Fibroblast of the aortic adventitia (primary cell): ENCODE measurements at regions not wholly inside any gene's neighbourhood (a gene's known extent, or its start where the extent isn't known, plus 50 kb on each side); places are given as distances from the start of the nearest gene placed in this dataset.

Source experiments
- DNase-seq: peaks from one replicate; pipeline ENCODE4 v3.0.0-alpha.2; 2010; ENCODE audit warnings: low read depth
- H3K4me3 ChIP-seq: 2 replicates; pipeline ENCODE4 v1.5.1; 2011; ENCODE audit warnings: low read depth, mild to moderate bottlenecking, control low read depth, low read length, moderate library complexity
- TF ChIP-seq, protein P1 (sequence below): IDR thresholded peaks from 2 replicates; pipeline ENCODE4 v1.5.1; 2011; ENCODE audit warnings: mild to moderate bottlenecking, low read length, control low read depth, inconsistent platforms; ENCODE audit not compliant: insufficient read depth

DNA sequence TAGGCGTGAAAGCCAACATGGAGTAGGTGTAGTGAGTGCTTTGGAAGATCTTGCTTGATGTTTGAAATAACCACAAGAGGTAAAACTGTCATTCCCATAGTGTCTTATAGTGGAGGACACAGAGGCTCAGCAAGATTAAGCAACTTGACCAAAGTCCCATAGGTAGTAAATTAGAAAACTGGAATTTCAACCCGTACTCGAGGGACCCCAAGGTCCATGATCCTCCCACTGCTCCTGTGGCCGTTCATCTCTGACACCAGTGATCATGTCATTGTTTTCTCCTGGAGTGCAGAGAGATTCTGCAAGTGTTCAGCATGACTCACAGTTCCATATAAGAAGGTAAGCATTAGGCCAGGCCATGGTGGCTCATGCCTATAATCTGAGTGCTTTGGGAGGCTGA, 126.9 kb downstream of the FGF9 start:
- H3K4me3 ChIP-seq: no peak overlapping the region
- TF ChIP-seq, protein P1, sequence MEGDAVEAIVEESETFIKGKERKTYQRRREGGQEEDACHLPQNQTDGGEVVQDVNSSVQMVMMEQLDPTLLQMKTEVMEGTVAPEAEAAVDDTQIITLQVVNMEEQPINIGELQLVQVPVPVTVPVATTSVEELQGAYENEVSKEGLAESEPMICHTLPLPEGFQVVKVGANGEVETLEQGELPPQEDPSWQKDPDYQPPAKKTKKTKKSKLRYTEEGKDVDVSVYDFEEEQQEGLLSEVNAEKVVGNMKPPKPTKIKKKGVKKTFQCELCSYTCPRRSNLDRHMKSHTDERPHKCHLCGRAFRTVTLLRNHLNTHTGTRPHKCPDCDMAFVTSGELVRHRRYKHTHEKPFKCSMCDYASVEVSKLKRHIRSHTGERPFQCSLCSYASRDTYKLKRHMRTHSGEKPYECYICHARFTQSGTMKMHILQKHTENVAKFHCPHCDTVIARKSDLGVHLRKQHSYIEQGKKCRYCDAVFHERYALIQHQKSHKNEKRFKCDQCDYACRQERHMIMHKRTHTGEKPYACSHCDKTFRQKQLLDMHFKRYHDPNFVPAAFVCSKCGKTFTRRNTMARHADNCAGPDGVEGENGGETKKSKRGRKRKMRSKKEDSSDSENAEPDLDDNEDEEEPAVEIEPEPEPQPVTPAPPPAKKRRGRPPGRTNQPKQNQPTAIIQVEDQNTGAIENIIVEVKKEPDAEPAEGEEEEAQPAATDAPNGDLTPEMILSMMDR: no peak
- no peak for DNase-seq

DNA sequence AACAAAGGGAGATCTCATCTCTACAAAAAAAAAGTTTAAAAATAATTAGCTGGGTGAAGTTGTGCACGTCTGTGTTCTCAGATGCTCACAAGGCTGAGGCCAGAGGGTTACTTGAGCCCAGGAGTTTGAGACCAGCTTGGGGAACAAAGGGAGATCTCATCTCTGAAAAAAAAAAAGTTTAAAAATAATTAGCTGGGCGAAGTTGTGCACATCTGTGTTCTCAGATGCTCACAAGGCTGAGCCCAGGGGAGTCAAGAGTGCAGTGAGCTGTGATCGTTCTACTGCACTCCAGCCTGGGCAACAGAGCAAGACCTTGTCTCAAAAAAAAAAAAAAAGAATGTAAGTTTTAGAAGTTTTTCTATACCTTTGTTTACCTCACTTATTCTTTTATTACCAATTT, 127.3 kb downstream of the FGF9 start:
- DNase-seq: no peak
- TF ChIP-seq, protein P1: no peak
- H3K4me3 ChIP-seq: no peak overlapping the region

DNA sequence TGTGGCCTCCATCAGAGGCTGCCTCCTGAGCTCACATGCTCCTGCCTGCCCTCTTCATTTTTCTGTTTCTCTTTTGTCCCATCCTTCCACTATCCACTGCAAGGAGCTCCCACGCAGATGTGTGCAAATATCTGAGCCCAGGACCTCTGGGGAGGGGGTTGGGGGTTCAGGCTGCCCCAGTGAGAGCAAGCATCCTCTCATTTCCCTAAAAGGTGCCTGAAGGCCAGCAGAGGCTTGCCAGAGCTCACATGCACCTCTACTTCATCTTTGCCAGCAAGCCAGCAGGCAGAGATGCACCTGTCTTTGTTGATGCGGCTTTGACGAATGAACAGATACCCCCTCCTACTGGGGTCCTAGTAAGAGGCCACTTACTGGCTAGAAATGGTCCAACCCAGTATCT, 128.8 kb downstream of the FGF9 start:
- TF ChIP-seq, protein P1: no peak
- no peak overlapping the region for H3K4me3 ChIP-seq
- DNase-seq: no peak

DNA sequence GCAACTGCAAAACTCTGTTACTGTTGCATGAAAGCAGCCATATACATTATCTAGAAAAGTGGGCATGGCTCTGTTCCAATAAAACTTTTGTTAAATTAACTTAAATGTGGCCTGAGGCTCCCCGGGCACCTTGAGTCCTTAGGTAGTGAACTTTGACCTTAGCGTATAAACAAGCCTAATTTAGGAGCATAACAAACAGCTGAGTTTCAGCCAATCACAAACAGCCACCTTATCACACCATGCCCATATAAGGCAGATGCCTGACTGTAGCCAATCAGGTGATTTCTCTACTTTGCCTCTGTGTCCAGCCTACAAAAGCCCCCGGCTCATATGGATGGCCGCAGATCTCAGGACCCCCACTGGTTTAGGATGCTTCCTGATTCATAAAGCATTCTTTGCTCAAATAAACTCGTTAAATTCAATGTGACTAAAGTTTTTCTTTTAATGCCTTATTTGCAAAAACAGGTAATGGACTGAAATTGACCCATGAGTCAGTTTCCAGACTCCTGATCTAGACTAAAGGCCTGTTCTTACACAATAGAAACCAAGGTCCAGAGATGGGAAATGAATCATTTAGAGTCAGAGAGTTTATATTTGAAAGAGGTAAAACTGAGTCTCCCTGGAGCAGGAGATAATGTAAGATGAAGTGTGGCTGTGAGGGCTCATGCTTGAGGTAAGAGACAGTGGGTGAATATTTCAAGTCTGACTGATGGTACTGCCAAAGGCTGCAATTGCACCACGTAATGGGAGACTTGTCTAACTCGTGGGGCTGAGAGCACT, 130.2 kb downstream of the FGF9 start:
- H3K4me3 ChIP-seq: no peak overlapping the region
- no peak for DNase-seq
- TF ChIP-seq, protein P1: no peak

DNA sequence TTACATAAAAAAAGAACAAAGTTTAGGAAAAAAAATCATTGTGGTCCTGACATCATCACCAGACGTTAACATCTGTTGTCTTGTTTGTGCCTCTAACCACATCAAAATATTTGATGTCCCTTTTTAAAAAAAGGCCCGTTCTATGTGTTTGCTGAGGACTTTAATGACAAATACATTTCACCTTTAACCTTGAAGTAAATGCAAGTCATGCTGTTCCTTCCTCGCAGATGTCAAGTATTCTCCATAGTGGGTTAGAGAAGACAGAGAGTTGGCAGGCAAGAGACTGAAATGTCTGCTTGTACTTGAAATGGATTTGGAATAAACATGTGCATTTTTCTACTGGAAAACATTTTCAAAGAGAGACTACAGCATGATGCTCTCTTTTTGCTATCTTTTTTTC, 134.9 kb downstream of the FGF9 start:
- no peak overlapping the region for H3K4me3 ChIP-seq
- TF ChIP-seq, protein P1: no peak
- no peak for DNase-seq

DNA sequence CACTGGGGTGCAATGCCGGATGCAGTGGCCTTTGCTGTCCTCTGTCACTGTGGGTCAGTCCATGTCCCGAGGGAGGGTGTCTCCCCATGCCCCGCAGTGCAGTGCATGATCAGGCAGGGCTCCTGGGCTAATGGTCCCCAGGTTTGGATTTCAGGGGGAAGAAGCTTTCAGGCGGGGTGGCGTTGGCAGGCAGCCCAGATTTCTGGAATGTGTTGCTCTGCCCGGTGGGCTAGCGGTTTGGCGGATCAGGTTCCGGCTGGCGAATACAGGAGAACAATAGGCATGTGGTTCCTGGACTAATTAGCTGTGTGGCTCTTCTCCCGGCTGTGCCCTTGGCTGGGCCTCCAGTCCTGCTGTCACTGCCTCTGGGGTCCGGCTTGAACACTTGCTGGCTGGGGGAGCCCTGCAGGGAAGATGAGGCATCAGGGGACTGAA, 141.3 kb downstream of the FGF9 start:
- no peak overlapping the region for H3K4me3 ChIP-seq
- DNase-seq: no peak
- TF ChIP-seq, protein P1: no peak

DNA sequence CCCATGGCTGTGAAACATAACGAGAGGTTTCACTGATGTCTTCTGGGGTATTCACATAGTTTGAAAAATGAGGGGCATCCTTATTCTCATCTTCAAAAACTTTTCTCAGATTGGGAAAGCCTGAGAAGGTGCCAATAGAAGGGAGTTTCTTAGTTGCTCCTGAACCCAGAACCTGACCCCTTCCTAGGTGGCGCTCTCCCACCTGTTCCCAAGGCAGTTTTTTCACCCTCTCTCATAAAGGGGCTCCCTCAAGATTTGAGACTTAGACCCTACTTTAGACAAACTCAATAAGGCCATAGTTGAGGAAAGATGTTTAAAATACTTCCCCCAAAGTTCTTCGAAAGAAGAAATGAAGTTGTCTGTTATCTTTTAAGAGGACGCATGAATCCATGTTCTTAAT, 142.2 kb downstream of the FGF9 start:
- no peak overlapping the region for H3K4me3 ChIP-seq
- TF ChIP-seq, protein P1: no peak
- DNase-seq: no peak
